ENCODE measurements at regions not wholly inside any gene's neighbourhood (a gene's known extent, or its start where the extent isn't known, plus 50 kb on each side); places are given as distances from the start of the nearest gene placed in this dataset.
"Not testable (repeated sequence)": the region's sequence is repeated elsewhere in the genome, so short reads cannot be mapped to it uniquely, and the experiment has no call there.

DNA sequence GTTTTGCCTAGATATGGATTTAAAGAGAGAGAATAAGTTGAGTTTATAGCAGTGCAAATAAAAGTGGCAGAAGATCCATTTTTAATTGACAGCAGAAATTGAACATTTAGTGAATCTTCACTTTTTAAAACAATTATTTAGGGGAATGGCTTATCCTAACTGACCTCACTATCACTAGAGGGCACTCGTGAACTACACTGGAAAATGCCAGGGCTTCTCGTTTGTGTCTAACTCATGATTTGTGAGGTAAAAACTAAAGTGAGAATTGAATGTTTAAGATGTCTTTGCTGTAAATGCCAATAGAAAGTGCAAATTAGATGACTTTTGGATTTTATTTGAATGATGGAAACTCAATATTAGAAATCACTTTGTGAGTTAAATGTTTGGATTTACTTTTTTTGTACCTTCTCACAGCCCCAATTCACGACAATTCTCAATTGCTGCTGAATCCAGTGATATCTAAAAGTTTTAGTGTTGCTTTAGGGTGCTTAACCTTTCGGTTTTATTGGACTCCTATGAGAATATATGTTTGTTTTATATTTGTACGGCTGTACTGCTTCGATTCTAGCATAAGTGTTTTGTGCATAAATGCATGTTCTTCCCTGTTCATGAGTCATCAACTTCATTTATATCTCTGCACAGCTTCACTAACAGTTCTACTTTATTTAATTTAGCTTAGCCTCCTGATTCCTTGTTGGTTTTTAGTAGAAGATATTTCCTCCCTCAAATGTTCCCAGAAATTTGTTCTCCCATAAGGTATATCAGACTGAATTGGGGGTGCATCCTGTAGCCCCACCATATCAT lies 462.1 kb downstream of the MFSD1 start:
- Mint-ChIP-seq H3K27me3 (peaks cover 4% of the 10 kb centered on the region), H3K4me3 (no peak overlapping the region), H3K9me3 (no peaks in the 10 kb centered on the region), H3K4me1 (no peaks in the 10 kb centered on the region), H3K36me3 (ENCODE audit: low read depth) (no peaks in the 10 kb centered on the region), H3K27ac (no peak overlapping the region)
- no peak for ATAC-seq (replicated peaks)

GRCh38 chr3:159265705-159266104 lies 463.9 kb downstream of the MFSD1 start:
- Mint-ChIP-seq H3K36me3 (ENCODE audit: low read depth) (no peaks in the 10 kb centered on the region), H3K9me3 (no peaks in the 10 kb centered on the region), H3K4me3 (no peak overlapping the region), H3K27ac (no peak overlapping the region), H3K4me1 (no peaks in the 10 kb centered on the region), H3K27me3 (peaks cover 4% of the 10 kb centered on the region)
- no peak for ATAC-seq (replicated peaks)

DNA sequence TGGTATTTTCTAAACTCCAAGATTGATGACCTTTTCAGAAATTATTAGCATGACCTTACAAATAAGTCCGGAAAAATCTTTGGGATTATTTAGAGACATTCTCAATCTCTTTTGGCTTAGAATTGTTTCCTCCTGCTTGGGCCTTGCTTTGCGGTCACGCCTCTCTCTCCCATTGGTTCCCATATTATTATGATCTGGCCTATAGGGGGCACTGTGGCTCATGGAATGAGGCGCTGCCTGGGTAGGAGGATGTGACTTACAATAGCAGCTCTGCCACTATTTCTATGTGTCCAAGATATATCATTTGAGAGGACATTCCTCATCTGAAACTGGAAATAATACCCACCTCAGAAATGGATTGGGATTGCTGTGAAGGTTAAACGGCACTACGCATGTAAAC lies 464.9 kb downstream of the MFSD1 start:
- no peak overlapping the region for H3K4me3 Mint-ChIP-seq
- no peak for ATAC-seq (replicated peaks)
- no peaks in the 10 kb centered on the region for H3K4me1 Mint-ChIP-seq
- H3K27ac Mint-ChIP-seq, result no peak overlapping the region
- H3K9me3 Mint-ChIP-seq, result no peaks in the 10 kb centered on the region
- H3K36me3 Mint-ChIP-seq (ENCODE audit: low read depth), result no peaks in the 10 kb centered on the region
- peaks cover 4% of the 10 kb centered on the region for H3K27me3 Mint-ChIP-seq

GRCh38 chr3:159271799-159272512 lies 470.1 kb downstream of the MFSD1 start:
- Mint-ChIP-seq H3K27me3 (no peaks in the 10 kb centered on the region), H3K4me3 (no peak overlapping the region), H3K36me3 (ENCODE audit: low read depth) (no peaks in the 10 kb centered on the region), H3K4me1 (no peaks in the 10 kb centered on the region), H3K9me3 (no peaks in the 10 kb centered on the region), H3K27ac (no peak overlapping the region)
- ATAC-seq (replicated peaks), result no peak

- Mint-ChIP-seq H3K9me3 (no peaks in the 10 kb centered on the region), H3K36me3 (ENCODE audit: low read depth) (no peaks in the 10 kb centered on the region), H3K27me3 (no peaks in the 10 kb centered on the region), H3K4me3 (no peak overlapping the region), H3K4me1 (no peaks in the 10 kb centered on the region), H3K27ac (no peak overlapping the region)
- ATAC-seq (replicated peaks), result no peak
These were observed 471.2 kb downstream of the MFSD1 start for GRCh38 chr3:159273070-159273469.

GRCh38 chr3:159273608-159274007 lies 471.8 kb downstream of the MFSD1 start:
- no peaks in the 10 kb centered on the region for H3K27me3 Mint-ChIP-seq
- H3K9me3 Mint-ChIP-seq, result no peaks in the 10 kb centered on the region
- H3K4me3 Mint-ChIP-seq, result no peak overlapping the region
- ATAC-seq (replicated peaks), result no peak
- no peak overlapping the region for H3K27ac Mint-ChIP-seq
- no peaks in the 10 kb centered on the region for H3K36me3 Mint-ChIP-seq (ENCODE audit: low read depth)
- no peaks in the 10 kb centered on the region for H3K4me1 Mint-ChIP-seq

DNA sequence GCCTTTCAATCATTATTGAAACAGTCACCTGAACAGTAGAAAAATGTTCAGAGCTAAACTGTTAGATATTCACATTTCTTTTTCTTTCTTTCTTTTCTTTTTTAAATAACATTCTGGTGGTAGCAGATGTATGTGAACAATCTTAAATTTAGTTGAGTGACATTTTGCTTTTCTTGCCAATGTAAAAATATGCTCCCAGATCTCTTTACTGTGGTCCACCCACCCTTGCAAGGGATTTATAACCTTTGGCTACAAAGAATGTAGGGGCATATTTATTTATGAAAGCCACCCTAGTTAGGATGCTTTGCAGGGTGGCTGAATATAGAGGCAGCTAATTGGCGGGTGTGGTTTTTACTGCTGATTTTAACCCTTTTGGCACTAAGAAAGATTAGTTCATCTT lies 473.9 kb downstream of the MFSD1 start:
- Mint-ChIP-seq H3K9me3 (no peaks in the 10 kb centered on the region), H3K36me3 (ENCODE audit: low read depth) (no peaks in the 10 kb centered on the region), H3K27me3 (no peaks in the 10 kb centered on the region), H3K4me1 (no peaks in the 10 kb centered on the region), H3K27ac (no peak overlapping the region), H3K4me3 (no peak overlapping the region)
- no peak for ATAC-seq (replicated peaks)

DNA sequence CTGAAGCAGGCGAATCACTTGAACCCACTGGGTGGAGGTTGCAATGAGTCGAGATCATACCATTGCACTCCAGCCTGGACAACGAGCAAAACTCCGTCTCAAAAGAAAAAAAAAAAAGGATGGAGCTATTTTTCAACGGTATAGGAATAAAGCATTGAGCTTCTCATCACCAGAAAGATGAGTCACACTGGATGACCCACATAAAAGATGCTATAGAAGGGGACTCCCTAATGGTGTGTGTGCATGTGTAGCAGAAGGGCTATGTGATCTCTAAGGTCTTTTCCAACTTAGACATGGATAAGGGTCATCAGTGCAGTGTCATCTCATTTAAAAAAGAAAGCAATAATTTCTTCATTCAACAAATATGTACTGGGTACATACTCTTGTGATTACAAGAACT lies 476.0 kb downstream of the MFSD1 start:
- H3K9me3 Mint-ChIP-seq, result no peaks in the 10 kb centered on the region
- H3K27ac Mint-ChIP-seq, result no peak overlapping the region
- H3K27me3 Mint-ChIP-seq, result no peaks in the 10 kb centered on the region
- no peak overlapping the region for H3K4me3 Mint-ChIP-seq
- no peaks in the 10 kb centered on the region for H3K4me1 Mint-ChIP-seq
- no peak for ATAC-seq (replicated peaks)
- H3K36me3 Mint-ChIP-seq (ENCODE audit: low read depth), result no peaks in the 10 kb centered on the region

DNA sequence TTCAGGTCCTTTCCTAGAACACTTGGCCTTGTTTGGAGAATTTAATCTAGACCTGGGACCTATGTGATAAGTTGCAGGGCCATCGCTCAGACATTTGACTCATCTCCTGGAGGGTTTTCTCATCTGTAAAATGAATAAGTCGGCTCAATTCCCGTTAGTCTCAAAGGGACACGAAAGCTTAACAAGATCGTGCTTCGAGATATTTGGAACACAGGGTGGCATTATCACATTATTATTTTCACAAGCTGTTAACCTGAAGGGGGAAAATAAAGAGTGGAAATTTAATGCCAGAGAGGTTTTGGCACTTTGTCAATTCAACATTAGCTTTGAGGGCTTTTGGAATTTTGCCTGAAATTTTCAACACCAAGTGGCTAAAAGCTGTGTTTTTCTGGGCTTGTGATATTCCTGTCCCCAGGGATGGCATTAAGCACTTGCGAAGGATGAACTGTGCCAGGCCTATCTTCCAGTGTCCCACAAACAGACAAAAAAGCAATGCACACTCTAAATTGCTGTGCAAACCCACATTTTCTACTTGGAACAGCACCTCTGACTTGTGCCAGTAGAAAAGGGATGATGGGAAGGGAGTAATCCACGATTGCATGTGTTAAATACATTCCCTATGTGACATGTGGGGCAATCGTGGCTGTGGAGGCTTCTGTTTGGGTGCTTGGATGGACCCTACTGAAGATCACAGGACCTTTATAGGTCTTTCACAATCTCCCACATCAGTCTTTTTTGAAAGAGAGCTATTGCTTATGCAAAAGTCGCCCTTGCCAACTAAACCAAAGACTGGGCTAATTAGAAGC lies 478.7 kb downstream of the MFSD1 start:
- Mint-ChIP-seq H3K27ac (no peak overlapping the region), H3K9me3 (no peaks in the 10 kb centered on the region), H3K36me3 (ENCODE audit: low read depth) (no peaks in the 10 kb centered on the region), H3K4me1 (no peaks in the 10 kb centered on the region), H3K4me3 (no peak overlapping the region), H3K27me3 (no peaks in the 10 kb centered on the region)
- no peak for ATAC-seq (replicated peaks)

GRCh38 chr3:159293493-159293892 lies 491.6 kb downstream of the MFSD1 start:
- no peak overlapping the region for H3K4me3 Mint-ChIP-seq
- H3K27me3 Mint-ChIP-seq, result peaks cover 7% of the 10 kb centered on the region
- no peaks in the 10 kb centered on the region for H3K36me3 Mint-ChIP-seq (ENCODE audit: low read depth)
- no peaks in the 10 kb centered on the region for H3K9me3 Mint-ChIP-seq
- no peaks in the 10 kb centered on the region for H3K4me1 Mint-ChIP-seq
- H3K27ac Mint-ChIP-seq, result no peak overlapping the region
- no peak for ATAC-seq (replicated peaks)

DNA sequence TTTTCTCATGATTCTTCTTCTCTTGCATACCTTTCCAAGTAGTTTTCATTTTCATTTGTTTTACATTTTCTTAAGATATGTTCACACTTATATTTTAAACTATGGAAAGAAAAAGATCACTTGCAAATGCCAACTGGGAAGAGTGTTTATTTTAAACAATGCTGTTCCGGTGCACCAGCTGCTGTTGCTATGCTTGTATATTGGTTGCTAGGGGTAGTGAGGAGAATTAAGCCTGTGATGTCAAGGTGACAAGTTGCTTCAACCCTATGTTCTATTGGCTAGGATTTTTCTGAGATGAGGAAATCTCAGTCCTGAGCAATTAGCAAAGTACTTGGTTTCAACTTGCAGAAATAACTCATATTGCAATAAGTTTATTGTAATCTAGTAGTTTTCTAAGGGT lies 500.1 kb downstream of the MFSD1 start:
- no peaks in the 10 kb centered on the region for H3K4me1 Mint-ChIP-seq
- no peak overlapping the region for H3K4me3 Mint-ChIP-seq
- H3K27ac Mint-ChIP-seq, result no peak overlapping the region
- H3K36me3 Mint-ChIP-seq (ENCODE audit: low read depth), result no peaks in the 10 kb centered on the region
- peaks cover 3% of the 10 kb centered on the region for H3K9me3 Mint-ChIP-seq
- no peak for ATAC-seq (replicated peaks)
- no peaks in the 10 kb centered on the region for H3K27me3 Mint-ChIP-seq

- Mint-ChIP-seq H3K9me3 (peaks cover 14% of the 10 kb centered on the region), H3K27ac (no peak overlapping the region), H3K4me1 (no peaks in the 10 kb centered on the region), H3K4me3 (no peak overlapping the region), H3K27me3 (peaks cover 9% of the 10 kb centered on the region), H3K36me3 (ENCODE audit: low read depth) (no peaks in the 10 kb centered on the region)
- ATAC-seq (replicated peaks), result no peak
These were observed 503.2 kb downstream of the MFSD1 start for GRCh38 chr3:159305017-159305416.

- H3K36me3 Mint-ChIP-seq (ENCODE audit: low read depth); H3K27ac Mint-ChIP-seq; H3K4me1 Mint-ChIP-seq; H3K4me3 Mint-ChIP-seq; ATAC-seq (replicated peaks); H3K9me3 Mint-ChIP-seq; H3K27me3 Mint-ChIP-seq: not testable (repeated sequence)
These were observed 514.9 kb downstream of the MFSD1 start for GRCh38 chr3:159316706-159317105.

DNA sequence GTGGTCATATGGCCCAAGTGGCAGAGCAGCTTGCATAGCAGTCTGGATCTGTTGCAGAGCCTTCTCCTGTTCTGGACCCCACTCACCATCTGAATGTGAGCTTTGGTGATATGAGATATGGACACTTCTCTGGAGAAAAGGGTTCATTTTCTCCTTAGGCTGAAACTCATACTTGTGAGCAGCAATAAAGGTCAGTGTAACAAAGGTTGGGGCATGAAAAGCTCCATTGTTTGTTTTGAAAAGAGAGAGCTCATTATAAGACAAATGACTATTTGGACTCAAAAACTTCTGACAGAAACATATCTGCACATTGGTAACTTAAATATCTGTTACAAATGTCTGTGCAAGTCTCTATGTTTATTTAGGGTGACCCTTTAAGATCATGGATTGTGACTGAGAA lies 517.3 kb downstream of the MFSD1 start:
- Mint-ChIP-seq H3K4me1 (no peaks in the 10 kb centered on the region), H3K4me3 (no peak overlapping the region), H3K27ac (no peak overlapping the region), H3K9me3 (no peaks in the 10 kb centered on the region), H3K27me3 (no peaks in the 10 kb centered on the region), H3K36me3 (ENCODE audit: low read depth) (no peaks in the 10 kb centered on the region)
- ATAC-seq (replicated peaks), result no peak
